Natural killer cell (primary cell): ENCODE measurements at regions not wholly inside any gene's neighbourhood (a gene's known extent, or its start where the extent isn't known, plus 50 kb on each side); places are given as distances from the start of the nearest gene placed in this dataset.
"Not testable (repeated sequence)": the region's sequence is repeated elsewhere in the genome, so short reads cannot be mapped to it uniquely, and the experiment has no call there.

Source experiments
- ATAC-seq, 3 donors: fragments of 150-1000 bp in 2 of 3; fragments of 200-7000 bp in 1 of 3; cut with Tn5 transposase; 1 replicate in 1 of 3; 2 replicates in 2 of 3; pipeline ENCODE4 v1.10.0; 2021; ENCODE audit warnings: mild to moderate bottlenecking in 2 of 3, moderate library complexity in 2 of 3
- DNase-seq, 2 donors: peaks; one replicate each; pipeline versions ENCODE4 v3.0.0 to v3.0.0-alpha.2; 2013 to 2021; ENCODE audit warnings: mixed read lengths in 1 of 2
- H3K27ac ChIP-seq: one replicate; pipeline ENCODE4 v1.5.1; 2013; ENCODE audit warnings: mild to moderate bottlenecking, low read length
- H3K27me3 ChIP-seq: one replicate; pipeline ENCODE4 v1.6.1; 2013; ENCODE audit warnings: low read length; ENCODE audit not compliant: control insufficient read depth, insufficient read depth
- H3K36me3 ChIP-seq: one replicate; pipeline ENCODE4 v1.6.1; 2013; ENCODE audit warnings: low read length; ENCODE audit not compliant: control insufficient read depth, insufficient read depth
- H3K4me1 ChIP-seq: one replicate; pipeline ENCODE4 v1.6.1; 2013; ENCODE audit warnings: low read length; ENCODE audit not compliant: control insufficient read depth, insufficient read depth
- H3K4me3 ChIP-seq: one replicate; pipeline ENCODE4 v1.5.1; 2013; ENCODE audit warnings: low read length
- H3K9me3 ChIP-seq: one replicate; pipeline ENCODE4 v1.6.1; 2013; ENCODE audit warnings: low read length; ENCODE audit not compliant: control insufficient read depth, insufficient read depth
- H3K27ac Mint-ChIP-seq, 2 donors: one replicate each; pipeline ENCODE4 v1.8.0; 2022; ENCODE audit warnings: mild to moderate bottlenecking in 2 of 2, mixed read lengths in 2 of 2, moderate library complexity in 1 of 2
- H3K27me3 Mint-ChIP-seq, 2 donors: one replicate each; pipeline ENCODE4 v1.8.0; 2022; ENCODE audit warnings: low read depth in 2 of 2, mixed read lengths in 2 of 2
- H3K36me3 Mint-ChIP-seq: one replicate; pipeline ENCODE4 v1.8.0; 2022; ENCODE audit warnings: mixed read lengths
- H3K4me1 Mint-ChIP-seq, 2 donors: one replicate each; pipeline ENCODE4 v1.8.0; 2022; ENCODE audit warnings: mixed read lengths in 2 of 2
- H3K4me3 Mint-ChIP-seq: one replicate; pipeline ENCODE4 v1.8.0; 2022; ENCODE audit warnings: mild to moderate bottlenecking, moderate library complexity, mixed read lengths
- H3K9me3 Mint-ChIP-seq, 2 donors: one replicate each; pipeline ENCODE4 v1.8.0; 2022; ENCODE audit warnings: mixed read lengths in 2 of 2
- WGBS: methylation state at CpG from one replicate; pipeline ENCODE4 v1.1.7; 2013; ENCODE audit warnings: missing lambda C conversion rate; ENCODE audit not compliant: insufficient coverage; 5-methylcytosine and 5-hydroxymethylcytosine counted together
- intact Hi-C: fragments of 100-400 bp; cut with micrococcal nuclease; formaldehyde crosslinking; loops from one replicate; pipeline ENCODE4 v1.14.2; 2022
- TF ChIP-seq, protein P1 (sequence below): fragments of 200-600 bp; IDR thresholded peaks from one replicate; pipeline ENCODE4 v1.8.0; 2022; ENCODE audit warnings: antibody characterized with exemption

DNA sequence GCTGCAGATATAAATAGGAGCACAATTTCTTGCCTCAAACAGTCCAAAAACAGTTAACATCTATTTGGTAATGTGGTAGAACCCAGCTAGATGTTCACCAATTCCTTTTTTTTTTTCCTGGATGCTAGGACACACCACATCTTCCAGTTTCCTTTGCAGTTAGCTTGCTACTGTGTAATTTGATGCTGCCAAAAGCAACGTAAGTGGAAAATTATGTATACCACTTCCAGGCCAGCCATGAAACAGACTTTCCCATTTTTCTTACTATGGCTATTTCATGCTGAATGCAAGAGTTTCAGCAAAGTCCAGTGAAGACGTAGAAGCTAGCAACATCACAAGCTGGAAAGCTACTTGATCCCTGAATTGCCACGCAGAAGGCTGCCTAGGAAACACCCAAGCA is 667.2 kb downstream of the TLE1 start:
- Mint-ChIP-seq H3K9me3 (peaks cover 7 to 12% of the 10 kb centered on the region in 2 donors), H3K27ac (no peak overlapping the region), H3K36me3 (no peaks in the 10 kb centered on the region), H3K4me1 (no peaks in the 10 kb centered on the region), H3K4me3 (no peak overlapping the region), H3K27me3 (no peaks in the 10 kb centered on the region)
- Histone ChIP-seq H3K27ac (no peak overlapping the region), H3K9me3 (no peaks in the 10 kb centered on the region), H3K4me1 (no peaks in the 10 kb centered on the region), H3K4me3 (no peak overlapping the region), H3K27me3 (no peaks in the 10 kb centered on the region), H3K36me3 (no peaks in the 10 kb centered on the region)
- 69% methylated on average over 3 of the region's 3 CpGs for WGBS
- no peak for DNase-seq
- intact Hi-C loops = no loop called here
- TF ChIP-seq, protein P1, sequence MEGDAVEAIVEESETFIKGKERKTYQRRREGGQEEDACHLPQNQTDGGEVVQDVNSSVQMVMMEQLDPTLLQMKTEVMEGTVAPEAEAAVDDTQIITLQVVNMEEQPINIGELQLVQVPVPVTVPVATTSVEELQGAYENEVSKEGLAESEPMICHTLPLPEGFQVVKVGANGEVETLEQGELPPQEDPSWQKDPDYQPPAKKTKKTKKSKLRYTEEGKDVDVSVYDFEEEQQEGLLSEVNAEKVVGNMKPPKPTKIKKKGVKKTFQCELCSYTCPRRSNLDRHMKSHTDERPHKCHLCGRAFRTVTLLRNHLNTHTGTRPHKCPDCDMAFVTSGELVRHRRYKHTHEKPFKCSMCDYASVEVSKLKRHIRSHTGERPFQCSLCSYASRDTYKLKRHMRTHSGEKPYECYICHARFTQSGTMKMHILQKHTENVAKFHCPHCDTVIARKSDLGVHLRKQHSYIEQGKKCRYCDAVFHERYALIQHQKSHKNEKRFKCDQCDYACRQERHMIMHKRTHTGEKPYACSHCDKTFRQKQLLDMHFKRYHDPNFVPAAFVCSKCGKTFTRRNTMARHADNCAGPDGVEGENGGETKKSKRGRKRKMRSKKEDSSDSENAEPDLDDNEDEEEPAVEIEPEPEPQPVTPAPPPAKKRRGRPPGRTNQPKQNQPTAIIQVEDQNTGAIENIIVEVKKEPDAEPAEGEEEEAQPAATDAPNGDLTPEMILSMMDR = no peak
- no peak for ATAC-seq

DNA sequence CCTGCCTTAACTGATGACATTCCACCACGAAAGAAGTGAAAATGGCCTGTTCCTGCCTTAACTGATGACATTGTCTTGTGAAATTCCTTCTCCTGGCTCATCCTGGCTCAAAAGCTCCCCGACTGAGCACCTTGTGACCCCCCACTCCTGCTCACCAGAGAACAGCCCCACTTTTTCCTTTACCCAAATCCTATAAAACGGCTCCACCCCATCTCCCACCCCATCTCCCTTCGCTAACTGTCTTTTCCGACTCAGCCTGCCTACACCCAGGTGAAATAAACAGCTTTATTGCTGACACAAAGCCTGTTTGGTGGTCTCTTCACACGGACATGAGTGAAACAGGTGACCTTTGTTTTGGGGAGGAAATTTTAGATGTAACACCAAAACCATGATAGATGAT is 674.4 kb downstream of the TLE1 start:
- intact Hi-C loops, H3K27me3 Mint-ChIP-seq, H3K36me3 Mint-ChIP-seq, H3K4me3 ChIP-seq, H3K9me3 ChIP-seq, H3K36me3 ChIP-seq, H3K4me3 Mint-ChIP-seq, ATAC-seq, H3K27ac ChIP-seq, H3K4me1 Mint-ChIP-seq, H3K4me1 ChIP-seq, DNase-seq, H3K27ac Mint-ChIP-seq, H3K27me3 ChIP-seq: not testable (repeated sequence)
- WGBS = 71% methylated on average over 6 of the region's 6 CpGs
- H3K9me3 Mint-ChIP-seq = peaks cover 19 to 27% of the 10 kb centered on the region in 2 donors

GRCh38 chr9:81013191-81013590 is 676.2 kb downstream of the TLE1 start:
- H3K36me3 ChIP-seq, H3K4me3 Mint-ChIP-seq, H3K27me3 ChIP-seq, H3K27ac Mint-ChIP-seq, DNase-seq, H3K4me1 ChIP-seq, intact Hi-C loops, ATAC-seq, H3K4me1 Mint-ChIP-seq, H3K9me3 ChIP-seq, H3K27me3 Mint-ChIP-seq, H3K27ac ChIP-seq, H3K36me3 Mint-ChIP-seq, H3K4me3 ChIP-seq: not testable (repeated sequence)
- 91% methylated on average over 3 of the region's 3 CpGs for WGBS
- peaks cover 19 to 29% of the 10 kb centered on the region in 2 donors for H3K9me3 Mint-ChIP-seq

DNA sequence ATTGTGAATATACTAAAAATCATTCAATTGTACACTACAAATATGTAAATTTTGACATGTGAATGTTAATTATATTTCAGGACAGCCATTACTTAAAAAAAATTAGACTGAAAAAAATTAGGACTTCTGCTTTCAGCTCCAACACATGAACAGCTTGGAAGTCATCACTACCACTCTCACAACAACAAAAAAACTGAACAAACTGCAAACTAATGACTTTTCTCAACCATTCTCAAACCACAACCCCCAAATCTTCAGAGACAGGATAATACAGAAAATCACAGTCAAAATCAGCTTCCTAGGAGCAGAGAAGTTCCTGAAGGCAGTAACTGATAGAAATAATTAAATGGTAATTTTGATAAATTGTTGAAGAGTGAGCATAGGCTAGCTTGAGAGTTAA is 686.4 kb downstream of the TLE1 start:
- Mint-ChIP-seq H3K36me3 (peaks cover 8% of the 10 kb centered on the region), H3K27me3 (no peaks in the 10 kb centered on the region), H3K4me3 (no peak overlapping the region), H3K27ac (no peak overlapping the region), H3K9me3 (peaks cover 0 to 8% of the 10 kb centered on the region in 2 donors), H3K4me1 (no peaks in the 10 kb centered on the region)
- Histone ChIP-seq H3K36me3 (no peaks in the 10 kb centered on the region), H3K27ac (no peak overlapping the region), H3K4me1 (no peaks in the 10 kb centered on the region), H3K4me3 (no peak overlapping the region), H3K9me3 (no peaks in the 10 kb centered on the region), H3K27me3 (no peaks in the 10 kb centered on the region)
- TF ChIP-seq, protein P1 = no peak
- ATAC-seq = no peak
- DNase-seq = no peak
- intact Hi-C loops = no loop called here

GRCh38 chr9:81002242-81002641 is 687.1 kb downstream of the TLE1 start:
- H3K9me3 ChIP-seq = no peaks in the 10 kb centered on the region
- H3K36me3 ChIP-seq = no peaks in the 10 kb centered on the region
- TF ChIP-seq, protein P1 = no peak
- H3K4me3 ChIP-seq = no peak overlapping the region
- H3K27me3 ChIP-seq = no peaks in the 10 kb centered on the region
- DNase-seq = peak in 1 of 2 donors; percentile 56
- intact Hi-C loops = no loop called here
- no peaks in the 10 kb centered on the region for H3K4me1 ChIP-seq
- H3K27ac Mint-ChIP-seq = no peak overlapping the region
- H3K36me3 Mint-ChIP-seq = peaks cover 8% of the 10 kb centered on the region
- no peaks in the 10 kb centered on the region for H3K27me3 Mint-ChIP-seq
- ATAC-seq = no peak
- H3K27ac ChIP-seq = no peak overlapping the region
- 2% methylated on average over 3 of the region's 3 CpGs for WGBS
- H3K4me1 Mint-ChIP-seq = no peaks in the 10 kb centered on the region
- H3K9me3 Mint-ChIP-seq = peaks cover 0 to 8% of the 10 kb centered on the region in 2 donors
- no peak overlapping the region for H3K4me3 Mint-ChIP-seq
